ENCODE measurements at regions not wholly inside any gene's neighbourhood (a gene's known extent, or its start where the extent isn't known, plus 50 kb on each side); places are given as distances from the start of the nearest gene placed in this dataset.

GRCh38 chr9:129234491-129234890, 56.4 kb upstream of the IER5L start:
- no peaks in the 10 kb centered on the region for H3K27me3 ChIP-seq (ENCODE audit: control insufficient read depth, insufficient read depth, low read length)
- H3K4me2 ChIP-seq (ENCODE audit: low read depth, low read length): no peak overlapping the region
- H3K14ac ChIP-seq (replicated peaks; ENCODE audit: low read depth, low read length): no peak overlapping the region
- in situ Hi-C loops (cut with MboI; ENCODE audit: low sequenced_read_pairs) (no loop called here), intact Hi-C loops (cut with micrococcal nuclease) (no loop called here), dilution Hi-C loops (cut with HindIII; ENCODE audit: low sequenced_read_pairs, unreplicated experiment) (no loop called here)
- H2BK15ac ChIP-seq (ENCODE audit: low read depth, low read length): no peak overlapping the region
- H3K56ac ChIP-seq (ENCODE audit: extremely low read depth, insufficient read depth, low read length): no peak overlapping the region
- H3K27ac ChIP-seq (ENCODE audit: insufficient read depth, low read length): no peak overlapping the region
- H2AK9ac ChIP-seq (replicated peaks; ENCODE audit: low read depth, low read length, poor library complexity): no peak overlapping the region
- H4K20me1 ChIP-seq (ENCODE audit: insufficient read depth, low read length): no peaks in the 10 kb centered on the region
- H4K8ac ChIP-seq (ENCODE audit: low read depth in 2 of 2, low read length in 2 of 2): no peak overlapping the region
- no peak overlapping the region for H4K91ac ChIP-seq (ENCODE audit: insufficient read depth, low read depth, low read length)
- H2AFZ ChIP-seq (replicated peaks; ENCODE audit: low read length, poor library complexity): no peak overlapping the region
- no peaks in the 10 kb centered on the region for H3K79me1 ChIP-seq (ENCODE audit: low read depth in 1 of 2, low read length in 2 of 2)
- H3K9me1 ChIP-seq (ENCODE audit: insufficient read depth, low read length): no peaks in the 10 kb centered on the region
- no peak overlapping the region for H4K5ac ChIP-seq (ENCODE audit: low read depth, low read length)
- POLR2A ChIA-PET (ENCODE audit: unreplicated experiment): no interaction called here
- DNase-seq: no peak
- H3K9me3 ChIP-seq (ENCODE audit: control insufficient read depth, insufficient read depth, low read length): peaks cover 11% of the 10 kb centered on the region
- H2BK5ac ChIP-seq (ENCODE audit: low read depth, low read length, poor library complexity, severe bottlenecking): no peak overlapping the region
- H3K18ac ChIP-seq (ENCODE audit: low read depth, low read length): no peak overlapping the region
- H2BK120ac ChIP-seq (ENCODE audit: low read depth, low read length): no peak overlapping the region
- no peak for ATAC-seq (ENCODE audit: low read depth)
- H3K4me1 ChIP-seq (ENCODE audit: control insufficient read depth, insufficient read depth, low read length): peaks cover 6% of the 10 kb centered on the region
- no peak overlapping the region for H3K4ac ChIP-seq (ENCODE audit: low read depth, low read length)
- 80% methylated on average over 1 of the region's 4 CpGs; no CpG with 5 or more reads in 1 of the 2 experiments for WGBS, 2 experiments (ENCODE audit: extremely low coverage in 2 of 2, insufficient read length in 1 of 2)
- H3K36me3 ChIP-seq (ENCODE audit: control insufficient read depth, insufficient read depth, low read length): no peaks in the 10 kb centered on the region
- H3K9ac ChIP-seq (ENCODE audit: low read depth, low read length): no peak overlapping the region
- TF ChIP-seq RCOR1 (IDR thresholded peaks at IDR 0.05; ENCODE audit: insufficient replicate concordance, low read length) (no peak), RFX5 (IDR thresholded peaks at IDR 0.05; ENCODE audit: low read depth, low read length) (no peak), POLR2A (IDR thresholded peaks at IDR 0.05; ENCODE audit: low read depth, low read length) (no peak), RAD21 (IDR thresholded peaks at IDR 0.05; ENCODE audit: low read length) (no peak), BHLHE40 (IDR thresholded peaks at IDR 0.05; ENCODE audit: low read depth, low read length) (no peak), FOS (IDR thresholded peaks at IDR 0.05; ENCODE audit: low read depth, low read length) (no peak), MAZ (IDR thresholded peaks at IDR 0.05; ENCODE audit: borderline replicate concordance, low read depth, low read length) (no peak), NFE2L2 (IDR thresholded peaks at IDR 0.05; ENCODE audit: low read depth, low read length) (no peak), USF2 (IDR thresholded peaks at IDR 0.05; ENCODE audit: low read depth, low read length) (no peak), CHD1 (IDR thresholded peaks at IDR 0.05; ENCODE audit: low read depth, low read length) (no peak), CEBPB (IDR thresholded peaks at IDR 0.05; ENCODE audit: low read depth, low read length) (no peak), MXI1 (IDR thresholded peaks at IDR 0.05; ENCODE audit: borderline replicate concordance, low read depth, low read length) (no peak), SMC3 (IDR thresholded peaks at IDR 0.05; ENCODE audit: low read depth, low read length) (no peak)
- TF ChIP-seq, protein P1, sequence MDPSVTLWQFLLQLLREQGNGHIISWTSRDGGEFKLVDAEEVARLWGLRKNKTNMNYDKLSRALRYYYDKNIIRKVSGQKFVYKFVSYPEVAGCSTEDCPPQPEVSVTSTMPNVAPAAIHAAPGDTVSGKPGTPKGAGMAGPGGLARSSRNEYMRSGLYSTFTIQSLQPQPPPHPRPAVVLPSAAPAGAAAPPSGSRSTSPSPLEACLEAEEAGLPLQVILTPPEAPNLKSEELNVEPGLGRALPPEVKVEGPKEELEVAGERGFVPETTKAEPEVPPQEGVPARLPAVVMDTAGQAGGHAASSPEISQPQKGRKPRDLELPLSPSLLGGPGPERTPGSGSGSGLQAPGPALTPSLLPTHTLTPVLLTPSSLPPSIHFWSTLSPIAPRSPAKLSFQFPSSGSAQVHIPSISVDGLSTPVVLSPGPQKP (IDR thresholded peaks at IDR 0.05; ENCODE audit: borderline replicate concordance, low read depth, low read length): no peak
- TF ChIP-seq, protein P2, sequence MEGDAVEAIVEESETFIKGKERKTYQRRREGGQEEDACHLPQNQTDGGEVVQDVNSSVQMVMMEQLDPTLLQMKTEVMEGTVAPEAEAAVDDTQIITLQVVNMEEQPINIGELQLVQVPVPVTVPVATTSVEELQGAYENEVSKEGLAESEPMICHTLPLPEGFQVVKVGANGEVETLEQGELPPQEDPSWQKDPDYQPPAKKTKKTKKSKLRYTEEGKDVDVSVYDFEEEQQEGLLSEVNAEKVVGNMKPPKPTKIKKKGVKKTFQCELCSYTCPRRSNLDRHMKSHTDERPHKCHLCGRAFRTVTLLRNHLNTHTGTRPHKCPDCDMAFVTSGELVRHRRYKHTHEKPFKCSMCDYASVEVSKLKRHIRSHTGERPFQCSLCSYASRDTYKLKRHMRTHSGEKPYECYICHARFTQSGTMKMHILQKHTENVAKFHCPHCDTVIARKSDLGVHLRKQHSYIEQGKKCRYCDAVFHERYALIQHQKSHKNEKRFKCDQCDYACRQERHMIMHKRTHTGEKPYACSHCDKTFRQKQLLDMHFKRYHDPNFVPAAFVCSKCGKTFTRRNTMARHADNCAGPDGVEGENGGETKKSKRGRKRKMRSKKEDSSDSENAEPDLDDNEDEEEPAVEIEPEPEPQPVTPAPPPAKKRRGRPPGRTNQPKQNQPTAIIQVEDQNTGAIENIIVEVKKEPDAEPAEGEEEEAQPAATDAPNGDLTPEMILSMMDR (conservative IDR thresholded peaks at IDR 0.05; ENCODE audit: low read depth, low read length): no peak
- no peak overlapping the region for H3K4me3 ChIP-seq (ENCODE audit: insufficient read depth, low read depth, low read length)
- H3K23ac ChIP-seq (ENCODE audit: low read depth, low read length): no peak overlapping the region
- no peak overlapping the region for H2BK20ac ChIP-seq (ENCODE audit: low read depth, low read length)
- CTCF ChIA-PET: no interaction called here
- no peak overlapping the region for H2AK5ac ChIP-seq (ENCODE audit: low read depth, low read length)
- no TSS peak for BruUV-seq (replicated peaks)
